ENCODE measurements at regions not wholly inside any gene's neighbourhood (a gene's known extent, or its start where the extent isn't known, plus 50 kb on each side); places are given as distances from the start of the nearest gene placed in this dataset.

GRCh38 chr18:56238576-56238975 lies 399.8 kb downstream of the TXNL1 start:
- in situ Hi-C loops (cut with HindIII; ENCODE audit: low sequenced_read_pairs), result no loop called here

GRCh38 chr18:56235481-56236013 lies 402.8 kb downstream of the TXNL1 start:
- in situ Hi-C loops (cut with HindIII; ENCODE audit: low sequenced_read_pairs), result no loop called here

- in situ Hi-C loops (cut with HindIII; ENCODE audit: low sequenced_read_pairs), result no loop called here
These were observed 403.3 kb downstream of the TXNL1 start for GRCh38 chr18:56235071-56235470.

GRCh38 chr18:56233595-56233994 lies 404.8 kb downstream of the TXNL1 start:
- in situ Hi-C loops (cut with HindIII; ENCODE audit: low sequenced_read_pairs), result no loop called here

GRCh38 chr18:56226025-56226424 lies 412.4 kb downstream of the TXNL1 start:
- in situ Hi-C loops (cut with HindIII; ENCODE audit: low sequenced_read_pairs), result no loop called here

- in situ Hi-C loops (cut with HindIII; ENCODE audit: low sequenced_read_pairs), result no loop called here
These were observed 413.5 kb downstream of the TXNL1 start for GRCh38 chr18:56224669-56225561.

- in situ Hi-C loops (cut with HindIII; ENCODE audit: low sequenced_read_pairs), result no loop called here
These were observed 417.0 kb downstream of the TXNL1 start for GRCh38 chr18:56221195-56222065.

GRCh38 chr18:56217406-56217805 lies 421.0 kb downstream of the TXNL1 start:
- in situ Hi-C loops (cut with HindIII; ENCODE audit: low sequenced_read_pairs), result no loop called here

GRCh38 chr18:56214706-56215105 lies 423.7 kb downstream of the TXNL1 start:
- in situ Hi-C loops (cut with HindIII; ENCODE audit: low sequenced_read_pairs), result no loop called here

- in situ Hi-C loops (cut with HindIII; ENCODE audit: low sequenced_read_pairs), result no loop called here
These were observed 427.9 kb downstream of the TXNL1 start for GRCh38 chr18:56210520-56210919.

GRCh38 chr18:56207989-56208388 lies 430.4 kb downstream of the TXNL1 start:
- in situ Hi-C loops (cut with HindIII; ENCODE audit: low sequenced_read_pairs), result no loop called here

- in situ Hi-C loops (cut with HindIII; ENCODE audit: low sequenced_read_pairs), result no loop called here
These were observed 434.3 kb downstream of the TXNL1 start for GRCh38 chr18:56204052-56204451.

- in situ Hi-C loops (cut with HindIII; ENCODE audit: low sequenced_read_pairs), result no loop called here
These were observed 435.7 kb downstream of the TXNL1 start for GRCh38 chr18:56202678-56203077.

GRCh38 chr18:56200381-56200911 lies 437.9 kb downstream of the TXNL1 start:
- in situ Hi-C loops (cut with HindIII; ENCODE audit: low sequenced_read_pairs), result no loop called here

- in situ Hi-C loops (cut with HindIII; ENCODE audit: low sequenced_read_pairs), result no loop called here
These were observed 438.6 kb downstream of the TXNL1 start for GRCh38 chr18:56199580-56200330.

GRCh38 chr18:56197241-56197859 lies 441.0 kb downstream of the TXNL1 start:
- in situ Hi-C loops (cut with HindIII; ENCODE audit: low sequenced_read_pairs), result no loop called here

GRCh38 chr18:56196495-56197225 lies 441.7 kb downstream of the TXNL1 start:
- in situ Hi-C loops (cut with HindIII; ENCODE audit: low sequenced_read_pairs), result no loop called here

- in situ Hi-C loops (cut with HindIII; ENCODE audit: low sequenced_read_pairs), result no loop called here
These were observed 447.1 kb downstream of the TXNL1 start for GRCh38 chr18:56191334-56191733.

- in situ Hi-C loops (cut with HindIII; ENCODE audit: low sequenced_read_pairs), result no loop called here
These were observed 448.8 kb downstream of the TXNL1 start for GRCh38 chr18:56189615-56190014.

Measured in DLD1 (cell line).